ENCODE measurements at regions not wholly inside any gene's neighbourhood (a gene's known extent, or its start where the extent isn't known, plus 50 kb on each side); places are given as distances from the start of the nearest gene placed in this dataset.
A peak's percentile ranks its signal among the peaks of the same experiment; 100 is the strongest.
"Not testable (repeated sequence)": the region's sequence is repeated elsewhere in the genome, so short reads cannot be mapped to it uniquely, and the experiment has no call there.

GRCh38 chr18:38572554-38573111 is 1007.0 kb upstream of the CELF4 start:
- DNase-seq (ENCODE audit: low spot score) (no peak), ATAC-seq (no peak)

DNA sequence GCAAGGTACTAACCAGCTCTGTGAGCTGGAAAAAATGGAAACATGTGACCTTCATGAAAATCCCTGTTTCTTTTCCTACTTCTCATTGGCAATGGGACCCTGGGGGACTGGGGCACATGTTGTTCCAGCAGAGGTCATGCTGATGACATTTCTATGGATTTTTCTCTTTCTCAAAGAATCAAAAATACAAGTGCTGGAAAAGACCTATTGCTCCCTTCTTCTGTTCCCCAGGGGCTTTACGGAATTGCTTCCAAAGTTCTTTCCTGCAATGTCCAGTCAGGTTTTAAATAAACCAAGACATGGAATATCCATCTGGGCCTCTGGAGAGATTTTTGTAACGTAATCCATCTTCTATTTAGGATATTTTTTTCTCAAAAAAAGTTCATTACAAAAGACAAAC is 1006.1 kb upstream of the CELF4 start:
- no peak for DNase-seq (ENCODE audit: low spot score)

GRCh38 chr18:38565513-38565912 is 999.9 kb upstream of the CELF4 start:
- DNase-seq (ENCODE audit: low spot score) = no peak
- no peak for ATAC-seq

More for the DNA sequence above, 1006.1 kb upstream of the CELF4 start:
- no peak for ATAC-seq

GRCh38 chr18:38563396-38563980 is 997.9 kb upstream of the CELF4 start:
- DNase-seq (ENCODE audit: low spot score) = no peak
- ATAC-seq = no peak

- ATAC-seq (no peak), DNase-seq (ENCODE audit: low spot score) (no peak)
Measured at GRCh38 chr18:38557006-38557405, 991.4 kb upstream of the CELF4 start.

DNA sequence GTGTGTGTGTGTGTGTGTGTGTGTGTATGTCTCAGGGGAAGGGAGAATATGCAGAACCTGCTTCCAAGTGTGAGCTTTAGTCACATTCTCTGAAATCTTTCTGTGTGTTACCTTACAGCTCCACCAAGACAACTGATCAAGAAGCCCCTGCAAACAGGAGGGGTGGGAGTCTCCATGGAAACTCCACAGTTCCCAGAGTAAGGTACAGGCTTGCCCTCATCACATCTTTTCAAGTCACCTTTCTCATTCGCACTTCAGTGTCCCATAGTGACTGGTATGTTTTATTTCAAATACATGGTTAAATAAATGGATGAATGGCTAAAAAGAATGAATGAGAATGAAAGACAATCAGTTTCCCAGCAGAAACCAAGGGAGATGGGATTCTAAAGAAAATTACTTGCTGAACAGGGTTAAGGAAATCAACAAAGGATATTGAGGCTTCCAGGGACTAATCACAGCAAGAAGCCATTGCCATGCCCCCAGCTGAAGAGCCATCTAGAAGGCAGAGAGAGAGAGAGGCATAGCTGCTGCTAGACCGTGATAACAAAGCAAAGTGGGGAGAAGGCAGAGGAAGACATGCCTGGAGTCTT is 987.2 kb upstream of the CELF4 start:
- DNase-seq (ENCODE audit: low spot score) = no peak
- ATAC-seq = no peak

DNA sequence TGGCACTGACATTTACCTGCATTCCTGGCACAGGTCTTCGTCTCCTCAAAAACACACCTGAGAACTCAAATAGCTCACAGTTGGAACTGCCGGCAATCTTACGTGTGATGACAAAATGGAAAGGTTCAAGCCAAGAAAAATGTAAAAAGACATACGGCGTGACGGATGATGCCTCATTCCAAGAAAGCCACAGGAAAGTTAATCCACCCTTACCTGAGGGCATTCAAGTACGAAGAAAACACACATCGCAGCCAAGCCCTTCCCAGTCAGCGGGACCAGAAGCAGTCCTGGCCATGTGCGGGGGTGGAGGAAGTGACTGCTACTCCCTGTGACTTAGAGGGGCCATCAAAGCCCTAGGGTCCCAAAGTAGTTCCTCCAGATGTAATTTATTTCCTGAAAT is 986.3 kb upstream of the CELF4 start:
- DNase-seq (ENCODE audit: low spot score) (no peak), ATAC-seq (no peak)

- no peak for DNase-seq (ENCODE audit: low spot score)
- peak; percentile 47 for ATAC-seq
Measured at GRCh38 chr18:38545071-38545470, 979.5 kb upstream of the CELF4 start.

DNA sequence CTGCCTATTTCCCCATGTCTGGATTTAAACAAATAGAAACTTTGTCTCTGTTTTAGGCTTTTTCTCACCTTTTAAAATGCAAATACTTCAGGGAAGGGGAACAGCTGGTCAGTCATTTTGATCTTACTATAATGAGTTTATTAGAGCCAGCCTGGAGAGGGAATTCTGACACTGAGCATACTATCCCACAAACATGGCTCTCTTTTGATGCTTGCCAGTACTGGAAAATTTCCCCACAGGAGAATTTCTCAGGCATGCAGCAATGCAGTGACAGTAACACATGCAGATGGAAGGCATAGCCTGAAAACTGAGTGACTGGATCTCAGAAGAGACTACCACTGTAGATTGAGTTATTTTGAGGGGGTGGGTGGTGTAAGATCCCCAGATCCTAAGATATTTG is 974.3 kb upstream of the CELF4 start:
- DNase-seq (ENCODE audit: low spot score) = no peak
- no peak for ATAC-seq

DNA sequence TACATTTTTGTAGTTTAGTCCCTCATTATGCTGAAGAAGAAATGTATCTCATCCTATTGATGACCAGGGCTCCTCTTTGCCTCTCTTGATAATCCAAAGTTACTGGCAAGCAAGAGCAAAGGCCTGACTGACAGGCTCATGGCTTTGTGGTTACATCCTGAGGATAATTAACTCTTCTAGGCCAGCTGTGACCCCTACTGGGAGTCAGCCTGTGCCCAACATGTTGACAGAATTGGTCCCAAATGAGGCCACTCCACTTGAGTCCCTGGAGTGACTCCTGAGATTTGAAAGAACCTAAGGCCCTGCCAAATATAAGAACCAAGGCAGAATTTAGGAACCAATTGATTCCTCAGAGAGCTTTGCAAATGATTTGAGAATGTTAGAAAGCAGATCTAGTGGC is 973.8 kb upstream of the CELF4 start:
- no peak for ATAC-seq
- no peak for DNase-seq (ENCODE audit: low spot score)

GRCh38 chr18:38534073-38534472 is 968.5 kb upstream of the CELF4 start:
- DNase-seq (ENCODE audit: low spot score) (no peak), ATAC-seq (no peak)

DNA sequence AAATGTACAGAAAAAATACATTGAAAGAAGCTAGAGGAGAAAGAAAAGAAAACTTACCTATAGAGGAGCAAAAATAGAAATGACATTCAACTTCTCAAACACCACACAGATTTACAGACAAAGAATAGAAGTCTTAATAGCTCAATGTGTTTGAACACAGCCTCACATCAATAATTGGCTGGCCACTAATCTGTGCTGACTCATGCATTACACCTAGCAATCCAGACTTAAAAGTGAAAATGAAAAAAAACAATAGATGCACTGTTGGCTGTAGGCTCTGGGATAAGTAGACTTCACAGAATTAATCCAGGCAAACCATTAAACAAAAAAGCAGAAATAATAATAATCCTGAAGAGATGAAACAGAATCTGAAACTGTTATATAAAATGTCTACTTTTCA is 961.3 kb upstream of the CELF4 start:
- no peak for DNase-seq (ENCODE audit: low spot score)
- ATAC-seq = no peak

- no peak for DNase-seq (ENCODE audit: low spot score)
- ATAC-seq = no peak
Measured at GRCh38 chr18:38525039-38525438, 959.4 kb upstream of the CELF4 start.

GRCh38 chr18:38520786-38521185 is 955.2 kb upstream of the CELF4 start:
- no peak for ATAC-seq
- no peak for DNase-seq (ENCODE audit: low spot score)

DNA sequence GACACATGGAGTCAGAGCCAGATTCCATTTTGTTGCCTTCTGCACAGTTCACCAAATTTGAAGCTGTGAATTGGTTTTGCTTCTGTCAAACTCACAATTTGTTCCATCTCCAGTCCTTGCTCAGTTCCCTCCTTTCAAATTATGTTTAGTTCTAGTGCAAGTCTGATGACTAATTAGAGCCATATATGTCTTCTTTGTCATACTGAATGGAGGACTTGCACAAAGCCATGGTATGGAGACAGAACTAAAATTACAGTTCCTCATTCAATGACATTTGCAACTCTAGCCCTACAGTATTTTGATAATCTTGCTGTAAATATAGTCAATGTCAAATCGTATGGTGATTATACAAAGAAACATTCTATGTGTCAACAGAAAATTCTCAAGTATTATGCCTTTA is 936.9 kb upstream of the CELF4 start:
- no peak for ATAC-seq
- DNase-seq (ENCODE audit: low spot score) = no peak

DNA sequence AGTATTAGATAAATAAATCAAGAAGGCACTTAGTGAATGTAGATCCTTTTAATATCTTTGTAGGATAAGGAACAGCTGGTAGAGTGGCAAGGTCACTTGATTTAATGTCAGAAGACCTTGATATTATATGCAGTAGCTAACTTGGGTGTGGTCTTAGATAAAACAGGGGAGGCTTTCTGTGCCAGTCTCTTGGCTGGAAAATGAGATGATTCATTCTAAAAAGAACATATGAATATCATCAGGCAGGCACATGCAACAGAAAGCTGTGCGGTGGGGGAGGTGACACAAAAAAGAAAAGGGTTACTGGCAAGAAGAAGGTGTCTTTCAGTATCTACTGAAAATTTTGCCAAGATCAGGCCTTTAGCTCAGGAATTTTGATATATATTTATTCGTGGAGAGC is 931.7 kb upstream of the CELF4 start:
- DNase-seq (ENCODE audit: low spot score) (no peak), ATAC-seq (no peak)

- no peak for DNase-seq (ENCODE audit: low spot score)
- ATAC-seq = no peak
Measured at GRCh38 chr18:38496222-38496793, 930.7 kb upstream of the CELF4 start.

- DNase-seq (ENCODE audit: low spot score) (no peak), ATAC-seq (no peak)
Measured at GRCh38 chr18:38494065-38494464, 928.5 kb upstream of the CELF4 start.

DNA sequence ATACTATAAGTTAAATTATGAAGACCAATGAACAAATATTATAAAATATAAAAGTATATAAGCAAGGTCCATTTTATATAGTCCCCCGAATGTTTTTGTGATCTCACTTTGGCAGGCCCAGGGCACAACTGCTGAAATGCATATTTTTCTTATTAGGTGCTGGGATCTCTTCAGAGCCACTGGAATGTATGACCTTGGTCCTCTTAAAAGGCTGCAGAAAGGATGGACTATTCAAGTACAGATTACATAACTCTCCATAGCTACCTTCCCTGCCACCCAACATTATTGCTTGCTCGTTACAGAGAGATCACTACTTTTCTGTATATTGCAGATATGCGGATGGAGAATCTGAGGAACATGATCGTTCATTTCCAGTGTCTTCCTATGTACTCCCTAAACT is 925.6 kb upstream of the CELF4 start:
- DNase-seq (ENCODE audit: low spot score) = no peak
- no peak for ATAC-seq

- not testable (repeated sequence) for ATAC-seq; DNase-seq (ENCODE audit: low spot score)
Measured at GRCh38 chr18:38489721-38490120, 924.1 kb upstream of the CELF4 start.

DNA sequence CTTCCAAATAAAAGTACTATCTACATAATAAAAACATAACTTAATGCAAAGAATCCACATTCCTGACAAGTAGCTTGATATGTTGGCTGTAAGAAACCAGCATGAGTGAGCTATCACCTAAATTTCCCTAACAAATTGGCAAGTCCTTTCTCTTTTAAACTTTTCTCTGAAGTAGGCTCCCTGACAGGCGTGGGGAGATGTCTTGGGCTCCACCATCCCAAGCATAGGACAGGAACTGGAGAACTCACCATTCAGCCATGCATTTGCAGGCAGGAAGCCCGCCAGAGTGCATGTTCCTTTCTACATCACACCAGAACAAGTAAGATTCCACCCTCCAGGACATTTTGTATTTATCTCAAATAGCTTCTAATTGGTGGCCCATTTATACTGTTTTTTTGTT is 921.9 kb upstream of the CELF4 start:
- no peak for ATAC-seq
- no peak for DNase-seq (ENCODE audit: low spot score)

DNA sequence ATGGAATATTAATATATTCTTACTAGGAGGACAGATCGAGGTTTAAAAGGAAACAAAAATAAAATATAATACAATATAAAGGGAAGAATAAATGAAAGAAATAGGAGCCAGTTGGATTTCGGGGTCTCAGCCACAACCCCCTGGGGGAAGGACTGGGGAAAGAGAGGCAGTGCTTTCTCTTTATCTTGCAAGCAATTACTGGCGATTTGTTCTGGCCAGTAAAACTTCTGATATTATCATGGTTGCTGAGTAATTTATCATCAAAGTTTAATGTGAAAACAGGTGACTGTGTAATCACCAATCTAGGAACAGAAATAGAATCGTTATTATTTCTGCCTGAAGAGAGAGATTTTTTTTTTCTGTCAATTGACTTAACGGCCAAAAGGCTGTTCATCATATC is 917.7 kb upstream of the CELF4 start:
- ATAC-seq (no peak), DNase-seq (ENCODE audit: low spot score) (no peak)

DNA sequence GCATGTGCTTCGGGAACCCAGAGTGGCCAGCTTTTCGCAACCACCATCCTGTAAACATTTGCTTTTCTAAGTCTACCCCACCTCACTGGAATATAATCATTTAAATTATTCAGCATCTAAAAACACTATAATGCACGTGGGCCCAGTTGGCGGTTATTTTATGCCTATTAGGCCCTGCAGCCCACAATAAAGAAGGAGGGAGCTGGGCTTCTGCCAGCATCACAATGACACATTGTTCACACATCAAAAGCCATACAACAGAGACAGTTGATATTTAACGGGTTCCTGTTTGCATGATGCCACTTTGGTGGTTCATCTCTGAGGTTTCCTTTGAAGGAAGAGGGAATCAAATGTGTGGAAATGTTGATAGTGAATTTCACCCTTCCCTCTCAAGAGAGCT is 916.0 kb upstream of the CELF4 start:
- ATAC-seq = no peak
- no peak for DNase-seq (ENCODE audit: low spot score)
